Stimulated activated CD8-positive, alpha-beta memory T cell treated with anti-CD3 and anti-CD28 coated beads, Interleukin-4, amount 100 ng/mL, for 48 hours (primary cell): ENCODE measurements at regions not wholly inside any gene's neighbourhood (a gene's known extent, or its start where the extent isn't known, plus 50 kb on each side); places are given as distances from the start of the nearest gene placed in this dataset.
"Not testable (repeated sequence)": the region's sequence is repeated elsewhere in the genome, so short reads cannot be mapped to it uniquely, and the experiment has no call there.

Experiments
- DNase-seq: peaks from one replicate; pipeline ENCODE4 v3.0.0-alpha.2; 2020

GRCh38 chr2:37759989-37760388 is 88.5 kb upstream of the CDC42EP3 start:
- not testable (repeated sequence) for DNase-seq

GRCh38 chr2:37760471-37760870 is 89.0 kb upstream of the CDC42EP3 start:
- DNase-seq, result no peak

DNA sequence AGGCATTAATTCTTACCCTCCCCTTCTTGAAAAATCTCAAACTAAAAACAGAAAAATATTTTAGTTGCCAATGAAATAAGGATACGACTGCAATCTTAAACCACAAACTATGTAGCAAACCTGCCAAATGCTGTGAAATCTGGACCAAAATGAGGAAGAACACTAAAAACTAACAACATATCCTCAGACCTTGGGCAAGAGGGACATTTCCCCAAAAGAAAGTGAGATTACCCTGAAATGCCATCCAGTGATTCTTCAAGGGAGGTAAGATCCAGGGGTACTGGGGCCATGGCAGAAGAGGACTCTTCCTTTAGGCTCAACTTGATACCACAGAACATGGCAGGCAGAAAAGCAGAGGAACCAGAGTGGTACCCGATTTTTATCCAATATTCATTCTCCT is 90.8 kb upstream of the CDC42EP3 start:
- DNase-seq, result not testable (repeated sequence)

DNA sequence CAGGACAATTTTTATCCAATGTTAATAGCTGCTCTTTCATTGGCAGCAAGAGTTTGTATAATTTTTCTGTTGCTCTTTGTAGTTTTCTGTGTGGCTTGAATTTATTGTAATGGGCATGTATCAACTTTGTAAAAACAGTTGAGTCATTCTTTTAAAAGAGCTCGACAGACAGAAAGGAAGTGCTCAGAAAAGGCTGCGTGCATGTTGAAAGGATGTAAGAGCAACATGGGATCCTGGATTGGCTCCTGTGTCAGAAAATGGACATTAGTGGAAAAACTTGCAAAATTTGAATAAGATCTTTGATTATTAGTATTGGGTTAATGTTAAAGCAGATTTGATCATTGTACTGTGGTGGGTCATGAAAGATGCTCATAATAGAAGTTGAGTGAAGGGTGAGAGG is 93.3 kb upstream of the CDC42EP3 start:
- DNase-seq, result no peak

GRCh38 chr2:37766106-37766505 is 94.7 kb upstream of the CDC42EP3 start:
- DNase-seq, result no peak

DNA sequence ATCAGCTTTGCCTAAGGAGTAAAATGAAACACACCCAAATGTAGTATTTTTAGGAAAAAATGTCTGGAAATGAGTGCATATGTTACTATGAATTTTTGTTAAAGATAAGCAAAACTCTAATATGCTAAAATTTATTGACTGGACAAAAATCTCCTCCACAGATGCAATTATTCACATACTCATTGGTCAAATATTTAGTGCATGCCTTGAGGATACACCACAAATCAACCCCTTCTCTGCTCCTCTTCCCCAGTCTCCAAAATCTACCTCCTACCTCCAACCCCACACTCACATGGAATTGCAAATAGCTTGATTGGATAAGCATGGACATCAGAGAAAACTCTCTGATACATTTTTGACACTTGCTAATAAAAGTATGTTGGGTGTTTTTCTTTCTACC is 95.6 kb upstream of the CDC42EP3 start:
- no peak for DNase-seq

DNA sequence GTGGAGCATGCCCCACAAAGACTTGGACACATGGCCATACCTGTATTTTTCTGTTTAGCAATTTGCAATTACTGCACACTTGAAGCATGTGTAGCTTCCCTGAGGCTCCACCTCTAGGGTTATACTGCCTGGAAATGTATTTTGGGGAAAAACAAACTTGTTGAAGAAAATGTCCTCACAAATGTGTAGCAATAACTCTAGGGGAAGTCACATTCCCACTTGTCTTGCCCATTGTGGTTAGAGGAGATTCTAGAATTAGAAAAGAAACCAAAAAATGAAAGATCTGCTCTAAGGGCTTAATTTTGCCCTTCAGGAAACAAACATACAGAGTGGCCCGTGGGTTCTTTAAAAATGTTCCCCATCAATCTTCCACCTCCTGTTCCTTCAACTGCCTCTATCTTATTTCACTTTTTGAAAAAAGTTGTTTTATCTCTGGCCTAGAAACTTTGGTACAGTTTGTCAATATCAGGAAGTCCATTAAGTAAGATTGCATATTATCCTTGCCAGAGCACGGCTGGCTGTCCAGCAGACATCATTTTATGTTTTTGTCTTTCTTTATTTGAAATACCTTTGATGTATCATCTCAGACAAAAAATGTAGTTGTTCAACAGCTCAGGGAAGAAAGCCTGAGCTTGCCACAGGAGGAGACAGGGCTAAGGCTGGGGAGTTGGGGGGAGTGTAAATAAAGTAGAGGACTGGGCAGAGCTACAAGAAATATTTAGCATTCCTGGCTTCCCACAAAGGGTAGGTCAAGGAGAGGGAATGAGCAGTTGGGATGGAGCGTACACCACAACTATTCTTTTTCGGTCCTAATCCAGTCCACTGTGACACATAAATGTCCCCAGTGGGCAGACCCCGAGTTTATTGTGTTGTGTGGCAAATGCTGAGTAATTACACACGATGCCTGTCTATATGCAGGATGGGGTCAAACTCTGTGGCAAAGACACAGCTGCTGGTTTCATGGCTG is 96.8 kb upstream of the CDC42EP3 start:
- no peak for DNase-seq

GRCh38 chr2:37769551-37769950 is 98.1 kb upstream of the CDC42EP3 start:
- no peak for DNase-seq

DNA sequence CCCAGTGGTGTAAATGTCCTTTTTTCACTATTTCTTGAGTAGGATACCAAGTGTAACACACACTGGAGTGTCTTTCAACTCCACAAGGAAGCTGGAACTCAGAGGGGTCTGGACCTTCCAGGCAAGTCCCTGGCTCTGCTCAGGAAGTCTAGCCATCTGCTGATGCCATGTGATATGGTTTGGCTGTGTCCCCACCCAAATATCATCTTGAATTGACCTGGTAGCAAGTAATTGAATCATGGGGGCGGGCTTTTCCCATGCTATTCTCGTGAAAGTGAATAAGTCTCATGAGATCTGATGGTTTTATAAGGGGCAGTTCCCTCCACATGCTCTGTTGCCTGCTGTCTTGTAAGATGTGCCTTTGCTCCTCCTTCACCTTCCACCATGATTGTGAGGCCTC is 99.4 kb upstream of the CDC42EP3 start:
- DNase-seq, result no peak

- no peak for DNase-seq
Measured at GRCh38 chr2:37771600-37772088, 100.2 kb upstream of the CDC42EP3 start.

DNA sequence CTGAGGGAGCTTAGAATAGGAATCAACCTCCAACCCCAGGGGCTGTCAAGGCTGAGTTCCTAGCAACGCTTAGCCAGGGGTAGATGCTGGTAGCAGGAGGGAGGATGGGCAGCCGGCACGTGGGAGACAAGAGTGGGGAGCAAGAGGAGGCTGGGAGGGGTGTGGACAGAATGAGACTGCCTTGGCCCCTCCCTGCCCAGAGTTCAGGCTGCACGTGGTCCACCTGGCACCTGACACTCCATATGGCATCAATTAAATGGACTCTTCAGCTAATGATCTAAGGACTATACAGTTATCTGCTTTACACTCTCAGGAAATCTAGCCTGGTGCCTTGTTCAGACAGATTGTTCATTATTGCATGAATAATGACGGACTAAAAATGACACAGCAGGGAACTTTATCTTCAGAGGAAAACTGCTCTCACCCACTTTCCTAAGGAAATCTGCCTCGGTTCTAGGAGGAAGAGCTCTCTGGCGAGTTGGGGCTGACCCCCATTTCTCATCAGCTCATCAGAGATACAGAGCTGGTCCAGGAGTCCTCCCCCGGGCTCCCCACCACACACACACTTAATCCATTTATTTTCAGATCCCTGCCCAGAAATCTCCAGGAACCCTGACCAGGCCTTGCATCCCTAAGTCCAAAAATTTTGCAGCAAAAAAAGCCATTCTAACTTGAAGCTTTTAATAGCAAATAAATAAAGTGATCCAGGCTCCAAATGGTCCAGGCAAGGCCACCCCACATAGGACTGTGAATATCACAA is 102.1 kb upstream of the CDC42EP3 start:
- no peak for DNase-seq

DNA sequence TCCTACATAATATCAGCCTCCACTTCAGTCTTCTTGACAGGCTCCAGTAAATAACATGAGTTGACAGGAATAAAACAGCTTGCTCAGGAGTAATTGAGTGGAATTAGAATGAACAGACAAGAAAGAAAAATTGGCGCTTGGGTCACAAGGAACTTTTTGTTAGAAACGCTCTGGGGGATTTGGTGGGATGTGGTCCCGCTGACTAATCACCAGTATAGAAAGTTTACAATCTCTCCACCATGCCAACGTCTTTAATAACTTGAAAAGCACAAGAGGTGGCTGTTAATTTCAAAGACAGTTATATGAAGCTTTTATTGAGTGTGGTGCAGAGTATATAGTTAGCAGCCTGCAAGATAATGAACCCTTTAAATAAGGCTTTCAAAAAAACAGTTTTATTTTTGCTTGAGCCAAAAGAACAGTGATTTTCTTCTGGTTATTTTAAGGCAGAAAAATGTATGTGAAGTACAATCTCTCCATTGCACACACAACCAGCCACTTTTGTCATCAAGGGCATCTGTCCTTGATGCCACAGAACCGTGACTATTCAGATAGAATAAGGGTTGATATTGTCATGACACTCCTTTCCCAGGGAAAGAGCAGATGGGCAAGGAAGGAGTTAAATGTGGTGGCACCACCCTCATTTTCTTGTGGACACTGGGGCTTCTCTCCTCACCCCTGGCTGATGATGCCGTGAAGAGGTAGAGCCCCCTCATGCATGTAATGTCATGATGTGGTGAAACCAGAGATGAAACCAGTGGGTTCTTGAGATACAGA is 102.9 kb upstream of the CDC42EP3 start:
- DNase-seq, result not testable (repeated sequence)

- no peak for DNase-seq
Measured at GRCh38 chr2:37774976-37775907, 103.8 kb upstream of the CDC42EP3 start.

DNA sequence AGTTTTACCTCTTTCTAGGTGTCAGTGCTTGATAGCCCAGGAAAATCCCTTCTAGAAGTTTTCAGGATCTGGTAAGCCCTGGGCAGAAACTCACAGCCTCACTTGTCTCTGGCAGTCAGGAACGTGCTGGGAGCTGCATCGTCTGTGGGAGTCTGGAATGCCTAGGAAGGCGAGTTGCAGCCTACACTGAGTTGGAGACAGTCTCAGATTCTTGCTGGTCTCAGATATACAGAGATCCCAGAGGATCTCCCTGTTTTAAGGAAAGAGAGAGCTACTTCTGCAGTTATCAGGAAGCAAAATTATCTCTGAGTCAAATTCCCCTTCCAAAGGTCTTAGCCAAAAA is 104.4 kb upstream of the CDC42EP3 start:
- no peak for DNase-seq

- no peak for DNase-seq
Measured at GRCh38 chr2:37776487-37776886, 105.0 kb upstream of the CDC42EP3 start.

- DNase-seq, result no peak
Measured at GRCh38 chr2:37779139-37779538, 107.7 kb upstream of the CDC42EP3 start.

- DNase-seq, result no peak
Measured at GRCh38 chr2:37779611-37780386, 108.4 kb upstream of the CDC42EP3 start.

- no peak for DNase-seq
Measured at GRCh38 chr2:37780387-37780676, 108.9 kb upstream of the CDC42EP3 start.

DNA sequence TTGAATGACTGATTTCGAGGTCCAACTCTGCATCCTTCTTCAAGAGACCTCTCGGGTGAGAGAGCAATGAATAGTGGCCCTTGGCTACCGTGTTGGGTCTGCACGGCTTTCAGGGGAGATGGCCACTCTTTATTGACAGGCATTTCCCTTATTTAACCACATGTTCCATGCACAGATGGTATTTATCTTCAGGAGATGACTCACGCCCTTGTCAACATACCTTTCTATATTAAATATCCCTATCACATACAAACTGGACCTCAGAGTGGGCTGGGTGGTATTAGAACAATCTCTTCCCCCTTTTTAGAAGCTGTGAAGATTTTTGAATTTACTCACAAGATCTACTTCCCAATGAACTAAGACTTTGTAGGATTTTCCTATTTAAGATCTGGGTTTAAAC is 109.6 kb upstream of the CDC42EP3 start:
- DNase-seq, result no peak

GRCh38 chr2:37782155-37782673 is 110.8 kb upstream of the CDC42EP3 start:
- DNase-seq, result no peak

GRCh38 chr2:37782721-37783371 is 111.4 kb upstream of the CDC42EP3 start:
- DNase-seq, result no peak
